Calu3 (cell line): ENCODE measurements at regions not wholly inside any gene's neighbourhood (a gene's known extent, or its start where the extent isn't known, plus 50 kb on each side); places are given as distances from the start of the nearest gene placed in this dataset.

Source experiments
- BruUV-seq: library from RNA; stranded (reverse); fragments of 400-500 nt; replicated peaks from 2 replicates; lab custom pipeline; 2021; lab: Mats Ljungman, UMichigan
- CTCF ChIA-PET: fragments of 300-600 bp; sonication (Branson Sonifier 250); formaldehyde crosslinking; loops from one replicate; lab custom pipeline; 2022; ENCODE audit warnings: antibody characterized with exemption; lab: Charles Lee
- DNase-seq: peaks from one replicate; pipeline ENCODE4 v3.0.0; 2022
- H3K27ac Mint-ChIP-seq: one replicate; pipeline ENCODE4 v1.8.0; 2022; ENCODE audit warnings: mixed read lengths; ENCODE audit not compliant: unreplicated experiment
- H3K27me3 Mint-ChIP-seq: one replicate; pipeline ENCODE4 v1.8.0; 2022; ENCODE audit warnings: mixed read lengths; ENCODE audit not compliant: unreplicated experiment
- H3K36me3 Mint-ChIP-seq: one replicate; pipeline ENCODE4 v1.8.0; 2022; ENCODE audit warnings: mild to moderate bottlenecking, moderate library complexity, mixed read lengths; ENCODE audit not compliant: insufficient read depth, unreplicated experiment
- H3K4me1 Mint-ChIP-seq: one replicate; pipeline ENCODE4 v1.8.0; 2022; ENCODE audit warnings: mild to moderate bottlenecking, low read depth, mixed read lengths; ENCODE audit not compliant: unreplicated experiment
- H3K4me3 Mint-ChIP-seq: one replicate; pipeline ENCODE4 v1.8.0; 2022; ENCODE audit warnings: mild to moderate bottlenecking, low read depth, moderate library complexity, mixed read lengths; ENCODE audit not compliant: unreplicated experiment
- H3K9me3 Mint-ChIP-seq: one replicate; pipeline ENCODE4 v1.8.0; 2022; ENCODE audit warnings: low read depth, mixed read lengths; ENCODE audit not compliant: unreplicated experiment
- CTCF ChIP-seq: fragments of 200-600 bp; IDR thresholded peaks from one replicate; pipeline ENCODE4 v1.8.0; 2022; ENCODE audit warnings: antibody characterized with exemption; ENCODE audit not compliant: unreplicated experiment
- intact Hi-C: fragments of 100-400 bp; cut with micrococcal nuclease; formaldehyde crosslinking; loops from one replicate; pipeline ENCODE4 v1.10.0; 2022; ENCODE audit not compliant: unreplicated experiment

DNA sequence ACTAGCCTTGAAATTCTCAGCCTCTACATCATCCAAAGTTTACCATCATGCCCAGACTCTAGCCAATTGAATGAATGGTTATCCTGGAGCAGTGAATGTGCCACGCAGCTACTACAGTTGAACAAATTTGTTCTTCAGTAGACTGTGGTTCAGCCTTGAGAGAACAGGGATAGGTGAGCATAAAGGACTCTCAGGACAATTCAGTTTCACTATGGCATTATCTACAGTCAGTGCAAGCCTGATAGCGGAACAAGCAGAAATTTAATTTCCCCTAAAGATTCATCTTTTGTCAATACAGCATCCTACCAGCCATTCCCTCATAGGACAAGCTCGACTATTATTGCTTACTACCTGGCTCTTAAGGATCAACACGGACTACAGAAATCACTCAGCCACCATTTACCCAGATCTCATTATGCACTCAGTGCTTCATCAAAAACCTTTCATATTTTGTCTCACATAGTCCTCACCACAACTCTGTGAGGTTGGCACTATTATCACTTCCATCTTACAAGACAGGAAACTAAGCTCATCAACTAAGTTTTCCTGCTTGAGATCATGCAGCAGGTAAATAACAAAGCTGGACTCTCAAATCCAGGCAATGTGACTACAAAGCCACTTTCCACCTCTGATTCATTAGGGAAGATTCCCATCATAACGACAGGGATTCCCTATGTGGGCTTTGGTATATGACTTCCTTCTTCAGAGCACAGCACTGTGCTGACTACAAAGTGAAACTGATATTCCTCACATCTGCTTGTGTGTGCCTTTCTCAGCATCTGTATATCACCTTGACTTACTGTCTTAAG is 181.5 kb upstream of the ACVR2A start:
- H3K4me1 Mint-ChIP-seq = no peaks in the 10 kb centered on the region
- no TSS peak for BruUV-seq
- CTCF ChIA-PET = no interaction called here
- no peaks in the 10 kb centered on the region for H3K9me3 Mint-ChIP-seq
- no peaks in the 10 kb centered on the region for H3K27me3 Mint-ChIP-seq
- H3K36me3 Mint-ChIP-seq = no peaks in the 10 kb centered on the region
- intact Hi-C loops = no loop called here
- H3K27ac Mint-ChIP-seq = no peak overlapping the region
- no peak for DNase-seq
- TF ChIP-seq CTCF = no peak
- no peak overlapping the region for H3K4me3 Mint-ChIP-seq

GRCh38 chr2:147662221-147662620 is 182.6 kb upstream of the ACVR2A start:
- H3K4me1 Mint-ChIP-seq = no peaks in the 10 kb centered on the region
- no peak for DNase-seq
- H3K9me3 Mint-ChIP-seq = no peaks in the 10 kb centered on the region
- BruUV-seq = no TSS peak
- intact Hi-C loops = no loop called here
- TF ChIP-seq CTCF = no peak
- H3K4me3 Mint-ChIP-seq = no peak overlapping the region
- H3K27me3 Mint-ChIP-seq = no peaks in the 10 kb centered on the region
- H3K36me3 Mint-ChIP-seq = no peaks in the 10 kb centered on the region
- CTCF ChIA-PET = no interaction called here
- no peak overlapping the region for H3K27ac Mint-ChIP-seq

GRCh38 chr2:147660680-147661079 is 184.1 kb upstream of the ACVR2A start:
- Mint-ChIP-seq H3K36me3 (no peaks in the 10 kb centered on the region), H3K9me3 (no peaks in the 10 kb centered on the region), H3K27me3 (no peaks in the 10 kb centered on the region), H3K27ac (no peak overlapping the region), H3K4me3 (no peak overlapping the region), H3K4me1 (no peaks in the 10 kb centered on the region)
- TF ChIP-seq CTCF = no peak
- DNase-seq = no peak
- BruUV-seq = no TSS peak
- CTCF ChIA-PET = interaction anchor here (0.5 kb wide), 1 partner anchor 236 kb away, joined by 3 read pairs; no protein-coding TSS in a partner anchor
- intact Hi-C loops = no loop called here

DNA sequence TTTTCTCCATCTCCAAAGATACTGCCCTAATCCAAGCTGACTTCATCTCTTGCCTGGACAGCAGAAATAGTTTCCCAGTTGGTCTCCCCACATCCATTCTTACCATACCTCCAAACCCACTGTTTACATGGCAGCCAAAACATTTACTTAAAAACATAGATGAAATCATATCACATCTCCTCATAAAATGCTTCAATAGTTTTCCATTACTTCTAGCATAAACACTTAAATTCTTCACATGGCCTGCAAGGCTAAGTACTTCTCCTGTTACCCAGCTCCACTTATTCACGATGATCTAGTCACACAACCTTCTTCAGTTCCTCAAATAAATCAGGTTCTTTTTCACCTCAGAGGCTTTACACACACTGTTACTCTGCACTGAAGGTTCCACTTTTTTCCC is 185.8 kb upstream of the ACVR2A start:
- Mint-ChIP-seq H3K27ac (no peak overlapping the region), H3K9me3 (no peaks in the 10 kb centered on the region), H3K36me3 (no peaks in the 10 kb centered on the region), H3K27me3 (no peaks in the 10 kb centered on the region), H3K4me1 (no peaks in the 10 kb centered on the region), H3K4me3 (no peak overlapping the region)
- BruUV-seq = no TSS peak
- CTCF ChIA-PET = no interaction called here
- no peak for DNase-seq
- TF ChIP-seq CTCF = no peak
- intact Hi-C loops = no loop called here
